ENCODE measurements at regions not wholly inside any gene's neighbourhood (a gene's known extent, or its start where the extent isn't known, plus 50 kb on each side); places are given as distances from the start of the nearest gene placed in this dataset.

- in situ Hi-C loops (cut with MboI) = no loop called here
- H3K27ac ChIP-seq (ENCODE audit: control insufficient read depth, insufficient read depth) = no peak overlapping the region
- DNase-seq (ENCODE audit: low read depth, low spot score) (no peak), ATAC-seq (no peak), FAIRE-seq (no peak)
- no peak overlapping the region for H3K4me2 ChIP-seq (ENCODE audit: control insufficient read depth, insufficient read depth)
- H3K79me2 ChIP-seq (ENCODE audit: control insufficient read depth, insufficient read depth, low read length) = no peaks in the 10 kb centered on the region
- H2AFZ ChIP-seq (ENCODE audit: control insufficient read depth, low read depth, low read length) = no peak overlapping the region
- H4K20me1 ChIP-seq (ENCODE audit: control insufficient read depth, insufficient read depth) = no peaks in the 10 kb centered on the region
- TF ChIP-seq ZNF217 (IDR thresholded peaks at IDR 0.05) (no peak), DPF2 (IDR thresholded peaks at IDR 0.05) (no peak), RCOR1 (conservative IDR thresholded peaks at IDR 0.05; ENCODE audit: low read depth, low read length) (no peak), POLR2AphosphoS2 (IDR thresholded peaks at IDR 0.05; ENCODE audit: low read depth, low read length) (no peak), FOS (IDR thresholded peaks at IDR 0.05; ENCODE audit: borderline replicate concordance, extremely low read depth, insufficient read length) (no peak), USF1 (IDR thresholded peaks at IDR 0.05; ENCODE audit: borderline replicate concordance, extremely low read length, insufficient read depth, low read depth, low read length) (no peak), PAX8 (IDR thresholded peaks at IDR 0.05) (no peak), ZNF274 (IDR thresholded peaks at IDR 0.05; ENCODE audit: insufficient read depth, insufficient read length) (no peak), IRF4 (IDR thresholded peaks at IDR 0.05; ENCODE audit: low read depth, low read length) (no peak), ESRRA (IDR thresholded peaks at IDR 0.05; ENCODE audit: low read length) (no peak), EP300 (IDR thresholded peaks at IDR 0.05; ENCODE audit: borderline replicate concordance in 1 of 2, control insufficient read depth in 1 of 2, low read depth in 2 of 2, low read length in 2 of 2) (no peak), ETV6 (conservative IDR thresholded peaks at IDR 0.05 in 1 of 2, IDR thresholded peaks at IDR 0.05 in 1 of 2; ENCODE audit: borderline replicate concordance in 1 of 2, low read depth in 1 of 2) (no peak), SMC3 (IDR thresholded peaks at IDR 0.05; ENCODE audit: borderline replicate concordance, low read length) (no peak), KLF5 (IDR thresholded peaks at IDR 0.05; ENCODE audit: partially characterized antibody) (no peak), MEF2B (IDR thresholded peaks at IDR 0.05; ENCODE audit: partially characterized antibody, poor library complexity, severe bottlenecking) (no peak), SIX5 (IDR thresholded peaks at IDR 0.05; ENCODE audit: low read depth, low read length, severe bottlenecking) (no peak), CHD4 (IDR thresholded peaks at IDR 0.05) (no peak), SMAD1 (IDR thresholded peaks at IDR 0.05; ENCODE audit: low read depth, partially characterized antibody) (no peak), ZNF592 (IDR thresholded peaks at IDR 0.05) (no peak)
- ChIA-PET SMC1A (ENCODE audit: uncharacterized antibody, unreplicated experiment) (no interaction called here), RAD21 (ENCODE audit: unreplicated experiment) (no interaction called here), POLR2A (no interaction called here), CTCF (no interaction called here)
- H3K27me3 ChIP-seq (replicated peaks in 1 of 2; ENCODE audit: control insufficient read depth in 2 of 2, insufficient read depth in 2 of 2, low read length in 1 of 2) = no peaks in the 10 kb centered on the region
- intact Hi-C loops (cut with micrococcal nuclease; ENCODE audit: unreplicated experiment) = no loop called here
- no peaks in the 10 kb centered on the region for H3K9me3 ChIP-seq (replicated peaks; ENCODE audit: control insufficient read depth, insufficient read depth, low read length)
- no peak overlapping the region for H3K9ac ChIP-seq (ENCODE audit: control insufficient read depth, insufficient read depth, low read length)
- BruUV-seq (replicated peaks) = no TSS peak
- H3K4me1 ChIP-seq (ENCODE audit: control insufficient read depth, insufficient read depth, low read length) = no peaks in the 10 kb centered on the region
- H3K36me3 ChIP-seq (ENCODE audit: control insufficient read depth in 2 of 2, insufficient read depth in 2 of 2, low read length in 1 of 2) = no peaks in the 10 kb centered on the region
- H3K4me3 ChIP-seq = no peak overlapping the region
These were observed 564.5 kb downstream of the CDH8 start for GRCh38 chr16:61471737-61472136.
